ENCODE measurements at regions not wholly inside any gene's neighbourhood (a gene's known extent, or its start where the extent isn't known, plus 50 kb on each side); places are given as distances from the start of the nearest gene placed in this dataset.

DNA sequence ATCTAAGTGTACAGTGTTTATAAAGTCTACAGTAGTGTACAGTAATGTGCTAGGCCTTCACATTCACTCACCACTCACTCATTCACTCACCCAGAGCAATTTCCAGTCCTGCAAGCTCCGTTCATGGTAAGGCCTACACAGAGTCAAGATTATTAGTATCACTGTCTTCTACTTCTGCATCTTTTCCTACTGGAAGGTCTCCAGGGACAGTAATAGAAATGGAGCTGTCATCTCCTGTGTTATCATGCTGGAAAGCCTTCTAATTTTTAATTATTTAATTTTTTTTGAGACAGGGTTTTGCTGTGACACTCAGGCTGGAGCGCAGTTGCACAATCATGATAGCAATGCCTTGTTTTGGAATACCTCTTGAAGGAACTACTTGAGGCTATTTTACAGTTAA lies 207.0 kb downstream of the HTR7 start:
- Histone ChIP-seq H3K4me1 (ENCODE audit: control insufficient read depth, insufficient read depth, low read length) (no peaks in the 10 kb centered on the region), H3K36me3 (ENCODE audit: control insufficient read depth, insufficient read depth, low read length) (no peaks in the 10 kb centered on the region), H3K9me3 (ENCODE audit: control insufficient read depth, insufficient read depth, low read depth, low read length) (no peaks in the 10 kb centered on the region), H3K27me3 (ENCODE audit: control insufficient read depth, insufficient read depth, low read length) (no peaks in the 10 kb centered on the region), H3K4me3 (ENCODE audit: low read depth in 2 of 2, low read length in 2 of 2) (no peak overlapping the region), H3K27ac (ENCODE audit: low read length) (no peak overlapping the region)
- intact Hi-C loops (cut with micrococcal nuclease; ENCODE audit: unreplicated experiment) (no loop called here), in situ Hi-C loops (cut with HindIII; ENCODE audit: low pct_unique_long_range_greater_than_20kb, low sequenced_read_pairs) (no loop called here)
- TF ChIP-seq, protein P1, sequence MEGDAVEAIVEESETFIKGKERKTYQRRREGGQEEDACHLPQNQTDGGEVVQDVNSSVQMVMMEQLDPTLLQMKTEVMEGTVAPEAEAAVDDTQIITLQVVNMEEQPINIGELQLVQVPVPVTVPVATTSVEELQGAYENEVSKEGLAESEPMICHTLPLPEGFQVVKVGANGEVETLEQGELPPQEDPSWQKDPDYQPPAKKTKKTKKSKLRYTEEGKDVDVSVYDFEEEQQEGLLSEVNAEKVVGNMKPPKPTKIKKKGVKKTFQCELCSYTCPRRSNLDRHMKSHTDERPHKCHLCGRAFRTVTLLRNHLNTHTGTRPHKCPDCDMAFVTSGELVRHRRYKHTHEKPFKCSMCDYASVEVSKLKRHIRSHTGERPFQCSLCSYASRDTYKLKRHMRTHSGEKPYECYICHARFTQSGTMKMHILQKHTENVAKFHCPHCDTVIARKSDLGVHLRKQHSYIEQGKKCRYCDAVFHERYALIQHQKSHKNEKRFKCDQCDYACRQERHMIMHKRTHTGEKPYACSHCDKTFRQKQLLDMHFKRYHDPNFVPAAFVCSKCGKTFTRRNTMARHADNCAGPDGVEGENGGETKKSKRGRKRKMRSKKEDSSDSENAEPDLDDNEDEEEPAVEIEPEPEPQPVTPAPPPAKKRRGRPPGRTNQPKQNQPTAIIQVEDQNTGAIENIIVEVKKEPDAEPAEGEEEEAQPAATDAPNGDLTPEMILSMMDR (IDR thresholded peaks at IDR 0.05): no peak
- TF ChIP-seq POLR2AphosphoS5 (IDR thresholded peaks at IDR 0.05; ENCODE audit: low read depth, low read length) (no peak), SIN3A (IDR thresholded peaks at IDR 0.05; ENCODE audit: borderline replicate concordance, insufficient read depth, low read depth, low read length) (no peak), TCF7L2 (IDR thresholded peaks at IDR 0.05; ENCODE audit: low read depth, low read length) (no peak)
- TF ChIP-seq, protein P2, sequence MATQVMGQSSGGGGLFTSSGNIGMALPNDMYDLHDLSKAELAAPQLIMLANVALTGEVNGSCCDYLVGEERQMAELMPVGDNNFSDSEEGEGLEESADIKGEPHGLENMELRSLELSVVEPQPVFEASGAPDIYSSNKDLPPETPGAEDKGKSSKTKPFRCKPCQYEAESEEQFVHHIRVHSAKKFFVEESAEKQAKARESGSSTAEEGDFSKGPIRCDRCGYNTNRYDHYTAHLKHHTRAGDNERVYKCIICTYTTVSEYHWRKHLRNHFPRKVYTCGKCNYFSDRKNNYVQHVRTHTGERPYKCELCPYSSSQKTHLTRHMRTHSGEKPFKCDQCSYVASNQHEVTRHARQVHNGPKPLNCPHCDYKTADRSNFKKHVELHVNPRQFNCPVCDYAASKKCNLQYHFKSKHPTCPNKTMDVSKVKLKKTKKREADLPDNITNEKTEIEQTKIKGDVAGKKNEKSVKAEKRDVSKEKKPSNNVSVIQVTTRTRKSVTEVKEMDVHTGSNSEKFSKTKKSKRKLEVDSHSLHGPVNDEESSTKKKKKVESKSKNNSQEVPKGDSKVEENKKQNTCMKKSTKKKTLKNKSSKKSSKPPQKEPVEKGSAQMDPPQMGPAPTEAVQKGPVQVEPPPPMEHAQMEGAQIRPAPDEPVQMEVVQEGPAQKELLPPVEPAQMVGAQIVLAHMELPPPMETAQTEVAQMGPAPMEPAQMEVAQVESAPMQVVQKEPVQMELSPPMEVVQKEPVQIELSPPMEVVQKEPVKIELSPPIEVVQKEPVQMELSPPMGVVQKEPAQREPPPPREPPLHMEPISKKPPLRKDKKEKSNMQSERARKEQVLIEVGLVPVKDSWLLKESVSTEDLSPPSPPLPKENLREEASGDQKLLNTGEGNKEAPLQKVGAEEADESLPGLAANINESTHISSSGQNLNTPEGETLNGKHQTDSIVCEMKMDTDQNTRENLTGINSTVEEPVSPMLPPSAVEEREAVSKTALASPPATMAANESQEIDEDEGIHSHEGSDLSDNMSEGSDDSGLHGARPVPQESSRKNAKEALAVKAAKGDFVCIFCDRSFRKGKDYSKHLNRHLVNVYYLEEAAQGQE (IDR thresholded peaks at IDR 0.05; ENCODE audit: insufficient read depth in 1 of 2, low read depth in 2 of 2, low read length in 1 of 2): no peak
- ATAC-seq: no peak
- ChIA-PET CTCF (no interaction called here), POLR2A (no interaction called here)
- BruUV-seq (replicated peaks): no TSS peak
- no peak for DNase-seq (ENCODE audit: low read depth, low spot score)

DNA sequence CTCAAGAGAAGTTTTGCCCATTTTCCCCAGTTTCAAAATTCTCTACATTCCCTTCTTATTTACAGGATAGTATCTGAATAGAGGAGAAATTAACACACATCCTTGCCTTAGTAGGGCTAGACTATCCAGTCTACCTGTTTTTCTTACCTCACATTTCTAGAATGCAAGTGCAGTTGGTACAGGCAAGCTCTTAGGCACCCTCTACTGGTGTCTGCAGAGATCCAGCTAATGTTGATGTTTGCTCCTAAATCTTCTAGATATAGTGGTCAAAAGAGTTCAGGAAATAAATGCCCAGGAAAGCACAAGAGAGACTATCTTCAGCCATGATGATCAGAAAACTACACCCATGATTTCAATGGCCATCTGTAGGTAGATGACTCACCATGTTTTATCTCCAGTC lies 205.3 kb downstream of the HTR7 start:
- Histone ChIP-seq H3K27ac (ENCODE audit: low read length) (no peak overlapping the region), H3K9me3 (ENCODE audit: control insufficient read depth, insufficient read depth, low read depth, low read length) (no peaks in the 10 kb centered on the region), H3K4me1 (ENCODE audit: control insufficient read depth, insufficient read depth, low read length) (no peaks in the 10 kb centered on the region), H3K27me3 (ENCODE audit: control insufficient read depth, insufficient read depth, low read length) (no peaks in the 10 kb centered on the region), H3K4me3 (ENCODE audit: low read depth in 2 of 2, low read length in 2 of 2) (no peak overlapping the region), H3K36me3 (ENCODE audit: control insufficient read depth, insufficient read depth, low read length) (no peaks in the 10 kb centered on the region)
- ChIA-PET POLR2A (no interaction called here), CTCF (interaction anchor here (0.6 kb wide), 1 partner anchor 454 kb away, joined by 5 read pairs; no protein-coding TSS in a partner anchor)
- in situ Hi-C loops (cut with HindIII; ENCODE audit: low pct_unique_long_range_greater_than_20kb, low sequenced_read_pairs): no loop called here
- no TSS peak for BruUV-seq (replicated peaks)
- no peak for TF ChIP-seq TCF7L2 (IDR thresholded peaks at IDR 0.05; ENCODE audit: low read depth, low read length)
- TF ChIP-seq, protein P2 (IDR thresholded peaks at IDR 0.05; ENCODE audit: insufficient read depth in 1 of 2, low read depth in 2 of 2, low read length in 1 of 2): no peak
- TF ChIP-seq, protein P1 (IDR thresholded peaks at IDR 0.05): peak; percentile 44; the same call in 1 of the 2 replicates
- TF ChIP-seq POLR2AphosphoS5 (IDR thresholded peaks at IDR 0.05; ENCODE audit: low read depth, low read length): no peak
- DNase-seq (ENCODE audit: low read depth, low spot score) (no peak), ATAC-seq (no peak)
- intact Hi-C loops (cut with micrococcal nuclease; ENCODE audit: unreplicated experiment): no loop called here

All from Panc1 (cell line).